PFSK-1 (cell line): ENCODE measurements at regions not wholly inside any gene's neighbourhood (a gene's known extent, or its start where the extent isn't known, plus 50 kb on each side); places are given as distances from the start of the nearest gene placed in this dataset.

Experiments used
- POLR2AphosphoS5 ChIP-seq: IDR thresholded peaks from 2 replicates; pipeline ENCODE4 v1.6.1; 2012; ENCODE audit warnings: low read depth, mild to moderate bottlenecking, control low read depth, low read length, moderate library complexity
- SIN3A ChIP-seq: IDR thresholded peaks from 2 replicates; pipeline ENCODE4 v1.6.1; 2012; ENCODE audit warnings: mild to moderate bottlenecking, low read length, moderate library complexity, borderline replicate concordance; ENCODE audit not compliant: insufficient read depth
- TAF1 ChIP-seq: IDR thresholded peaks from 2 replicates; pipeline ENCODE4 v1.6.1; 2012; ENCODE audit warnings: low read length, control low read depth, borderline replicate concordance; ENCODE audit not compliant: insufficient read depth
- TF ChIP-seq, protein P1 (sequence below), 2 experiments: IDR thresholded peaks; 2 replicates each; pipeline versions ENCODE4 v1.6.1 to v1.8.0; 2011 to 2012; ENCODE audit warnings: low read depth in 2 of 2, low read length in 2 of 2, control low read depth in 1 of 2, inconsistent platforms in 1 of 2, mild to moderate bottlenecking in 1 of 2, moderate library complexity in 1 of 2; ENCODE audit not compliant: insufficient read depth in 1 of 2

DNA sequence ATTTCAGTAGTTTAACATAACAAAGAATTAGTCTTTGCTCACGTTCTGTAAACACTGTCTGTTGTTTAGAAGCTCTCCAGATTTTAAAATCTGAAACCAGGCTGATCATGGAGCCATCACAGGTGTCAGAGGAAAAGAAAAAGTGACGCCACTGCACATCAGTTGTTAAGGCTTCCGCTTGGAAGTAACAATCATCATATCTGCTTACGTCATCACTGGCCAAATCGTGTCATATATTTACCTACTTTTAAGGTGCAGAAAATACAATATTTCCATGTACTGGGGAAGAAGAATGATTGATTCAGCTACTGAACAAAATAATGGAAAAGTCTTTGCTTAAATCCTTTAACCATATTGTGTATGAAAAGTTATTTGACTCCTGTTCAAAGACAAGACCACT, 382.6 kb upstream of the MC4R start:
- TF ChIP-seq, protein P1, sequence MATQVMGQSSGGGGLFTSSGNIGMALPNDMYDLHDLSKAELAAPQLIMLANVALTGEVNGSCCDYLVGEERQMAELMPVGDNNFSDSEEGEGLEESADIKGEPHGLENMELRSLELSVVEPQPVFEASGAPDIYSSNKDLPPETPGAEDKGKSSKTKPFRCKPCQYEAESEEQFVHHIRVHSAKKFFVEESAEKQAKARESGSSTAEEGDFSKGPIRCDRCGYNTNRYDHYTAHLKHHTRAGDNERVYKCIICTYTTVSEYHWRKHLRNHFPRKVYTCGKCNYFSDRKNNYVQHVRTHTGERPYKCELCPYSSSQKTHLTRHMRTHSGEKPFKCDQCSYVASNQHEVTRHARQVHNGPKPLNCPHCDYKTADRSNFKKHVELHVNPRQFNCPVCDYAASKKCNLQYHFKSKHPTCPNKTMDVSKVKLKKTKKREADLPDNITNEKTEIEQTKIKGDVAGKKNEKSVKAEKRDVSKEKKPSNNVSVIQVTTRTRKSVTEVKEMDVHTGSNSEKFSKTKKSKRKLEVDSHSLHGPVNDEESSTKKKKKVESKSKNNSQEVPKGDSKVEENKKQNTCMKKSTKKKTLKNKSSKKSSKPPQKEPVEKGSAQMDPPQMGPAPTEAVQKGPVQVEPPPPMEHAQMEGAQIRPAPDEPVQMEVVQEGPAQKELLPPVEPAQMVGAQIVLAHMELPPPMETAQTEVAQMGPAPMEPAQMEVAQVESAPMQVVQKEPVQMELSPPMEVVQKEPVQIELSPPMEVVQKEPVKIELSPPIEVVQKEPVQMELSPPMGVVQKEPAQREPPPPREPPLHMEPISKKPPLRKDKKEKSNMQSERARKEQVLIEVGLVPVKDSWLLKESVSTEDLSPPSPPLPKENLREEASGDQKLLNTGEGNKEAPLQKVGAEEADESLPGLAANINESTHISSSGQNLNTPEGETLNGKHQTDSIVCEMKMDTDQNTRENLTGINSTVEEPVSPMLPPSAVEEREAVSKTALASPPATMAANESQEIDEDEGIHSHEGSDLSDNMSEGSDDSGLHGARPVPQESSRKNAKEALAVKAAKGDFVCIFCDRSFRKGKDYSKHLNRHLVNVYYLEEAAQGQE (IDR thresholded peaks at IDR 0.05; ENCODE audit: insufficient read depth in 1 of 2, low read depth in 2 of 2, low read length in 2 of 2): no peak
- no peak for TF ChIP-seq POLR2AphosphoS5
- no peak for TF ChIP-seq TAF1
- no peak for TF ChIP-seq SIN3A
